Medulla oblongata (tissue), 1 donor: ENCODE measurements at regions not wholly inside any gene's neighbourhood (a gene's known extent, or its start where the extent isn't known, plus 50 kb on each side); places are given as distances from the start of the nearest gene placed in this dataset.
"Not testable (repeated sequence)": the region's sequence is repeated elsewhere in the genome, so short reads cannot be mapped to it uniquely, and the experiment has no call there.

Experiments used
- DNase-seq: peaks from one replicate; pipeline ENCODE4 v3.0.0-alpha.2; 2015; ENCODE audit errors: extremely low spot score

- DNase-seq, result no peak
These were observed 98.2 kb upstream of the TRIB2 start for GRCh38 chr2:12618576-12618975.

GRCh38 chr2:12619975-12620374 is 96.8 kb upstream of the TRIB2 start:
- no peak for DNase-seq

GRCh38 chr2:12620759-12621158 is 96.0 kb upstream of the TRIB2 start:
- DNase-seq, result no peak

GRCh38 chr2:12623051-12623450 is 93.7 kb upstream of the TRIB2 start:
- DNase-seq, result no peak

- no peak for DNase-seq
These were observed 92.4 kb upstream of the TRIB2 start for GRCh38 chr2:12624384-12624783.

GRCh38 chr2:12624905-12625598 is 91.7 kb upstream of the TRIB2 start:
- no peak for DNase-seq

- not testable (repeated sequence) for DNase-seq
These were observed 88.2 kb upstream of the TRIB2 start for GRCh38 chr2:12628541-12628940.

GRCh38 chr2:12636837-12637581 is 79.7 kb upstream of the TRIB2 start:
- DNase-seq, result no peak

GRCh38 chr2:12637754-12638153 is 79.0 kb upstream of the TRIB2 start:
- DNase-seq, result no peak

- DNase-seq, result no peak
These were observed 75.3 kb upstream of the TRIB2 start for GRCh38 chr2:12641441-12641840.

GRCh38 chr2:12642332-12642731 is 74.4 kb upstream of the TRIB2 start:
- DNase-seq, result no peak

GRCh38 chr2:12642859-12643258 is 73.9 kb upstream of the TRIB2 start:
- no peak for DNase-seq

- DNase-seq, result no peak
These were observed 66.9 kb upstream of the TRIB2 start for GRCh38 chr2:12649602-12650400.

GRCh38 chr2:12651641-12652040 is 65.1 kb upstream of the TRIB2 start:
- no peak for DNase-seq

GRCh38 chr2:12652723-12653122 is 64.0 kb upstream of the TRIB2 start:
- no peak for DNase-seq

GRCh38 chr2:12657560-12657959 is 59.2 kb upstream of the TRIB2 start:
- no peak for DNase-seq

- no peak for DNase-seq
These were observed 58.3 kb upstream of the TRIB2 start for GRCh38 chr2:12658310-12658945.

- DNase-seq, result no peak
These were observed 55.2 kb upstream of the TRIB2 start for GRCh38 chr2:12661489-12661888.

- no peak for DNase-seq
These were observed 53.3 kb upstream of the TRIB2 start for GRCh38 chr2:12663306-12664037.

- DNase-seq, result no peak
These were observed 51.4 kb upstream of the TRIB2 start for GRCh38 chr2:12665334-12665733.

- no peak for DNase-seq
These were observed 50.3 kb upstream of the TRIB2 start for GRCh38 chr2:12666445-12666844.
